ENCODE measurements at regions not wholly inside any gene's neighbourhood (a gene's known extent, or its start where the extent isn't known, plus 50 kb on each side); places are given as distances from the start of the nearest gene placed in this dataset.

DNA sequence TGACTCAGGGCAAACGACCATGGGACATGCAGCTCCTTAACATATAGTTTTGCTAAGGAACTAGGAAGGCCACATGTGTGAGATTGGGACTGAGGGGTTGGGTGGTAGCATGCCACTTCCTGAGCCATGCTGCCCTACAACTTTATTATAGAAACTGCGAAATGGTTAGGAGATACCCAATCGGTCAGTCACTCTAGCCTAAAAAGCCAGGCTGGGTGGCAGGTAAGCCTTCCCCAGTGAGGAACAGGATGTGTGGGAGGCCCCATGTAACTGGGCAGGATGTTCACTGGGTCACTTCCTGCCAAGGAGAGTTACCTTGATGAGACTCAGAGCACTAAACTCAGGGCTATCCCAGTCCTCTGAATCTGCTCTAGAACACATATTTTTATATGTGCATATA is 123.5 kb downstream of the MAP3K7 start:
- peak; percentile 62 for DNase-seq

DNA sequence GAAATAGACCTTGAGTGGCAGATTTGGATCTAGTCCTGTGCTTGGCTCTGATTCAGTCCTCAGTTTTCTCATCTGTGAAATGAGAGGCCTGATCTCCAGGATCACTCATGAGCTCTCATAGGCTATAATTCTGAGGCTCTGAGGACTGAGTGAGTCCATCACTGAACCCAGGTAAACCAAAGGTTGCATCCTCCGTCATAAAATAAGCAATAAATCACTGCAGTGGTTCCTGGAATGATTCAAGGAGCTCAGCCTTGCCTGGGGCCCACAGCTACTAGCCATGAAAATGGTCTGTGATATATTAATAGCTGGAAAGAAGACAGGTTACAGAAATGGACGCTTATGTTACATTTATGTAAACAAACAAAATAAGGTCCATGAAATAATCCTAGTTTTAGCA is 124.8 kb downstream of the MAP3K7 start:
- no peak for DNase-seq

DNA sequence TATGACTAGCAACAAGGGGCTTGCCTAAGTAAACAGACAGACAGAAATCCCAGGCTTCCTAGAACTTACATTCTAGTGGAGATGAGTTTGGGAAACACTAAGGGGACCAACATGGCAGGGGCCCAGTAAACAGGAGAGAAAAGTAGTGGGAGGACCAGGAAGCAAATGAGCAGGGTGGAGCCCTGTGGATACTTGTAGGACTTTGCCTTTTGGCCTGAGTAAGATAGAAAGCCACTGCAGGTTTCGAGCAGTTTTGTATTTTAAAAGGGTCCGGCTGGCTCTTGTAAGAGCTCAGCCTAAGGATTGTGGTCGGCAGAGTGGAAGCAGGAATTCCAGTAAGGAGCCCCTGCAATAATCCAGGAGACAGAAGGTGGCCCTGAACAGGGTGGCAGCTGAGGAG is 125.5 kb downstream of the MAP3K7 start:
- no peak for DNase-seq

DNA sequence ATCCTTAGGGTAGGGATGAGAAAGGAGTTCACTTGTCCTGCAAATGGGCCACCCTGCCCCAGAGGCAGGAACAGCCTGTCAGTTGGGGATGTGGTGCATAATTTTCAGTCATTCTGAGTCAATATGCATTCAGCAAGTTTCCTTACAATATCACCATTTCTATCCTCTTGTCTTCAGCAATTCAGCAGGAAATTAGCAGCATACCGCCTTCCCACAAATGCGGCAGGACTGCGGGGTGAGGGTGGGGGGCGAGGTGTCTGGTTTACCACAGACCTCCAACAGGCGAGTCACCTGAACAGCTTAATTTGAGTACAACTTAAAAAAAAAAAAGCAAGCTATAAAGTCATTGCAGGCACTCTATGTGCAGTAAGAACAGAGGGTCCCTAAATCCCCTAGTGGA is 126.8 kb downstream of the MAP3K7 start:
- no peak for DNase-seq

DNA sequence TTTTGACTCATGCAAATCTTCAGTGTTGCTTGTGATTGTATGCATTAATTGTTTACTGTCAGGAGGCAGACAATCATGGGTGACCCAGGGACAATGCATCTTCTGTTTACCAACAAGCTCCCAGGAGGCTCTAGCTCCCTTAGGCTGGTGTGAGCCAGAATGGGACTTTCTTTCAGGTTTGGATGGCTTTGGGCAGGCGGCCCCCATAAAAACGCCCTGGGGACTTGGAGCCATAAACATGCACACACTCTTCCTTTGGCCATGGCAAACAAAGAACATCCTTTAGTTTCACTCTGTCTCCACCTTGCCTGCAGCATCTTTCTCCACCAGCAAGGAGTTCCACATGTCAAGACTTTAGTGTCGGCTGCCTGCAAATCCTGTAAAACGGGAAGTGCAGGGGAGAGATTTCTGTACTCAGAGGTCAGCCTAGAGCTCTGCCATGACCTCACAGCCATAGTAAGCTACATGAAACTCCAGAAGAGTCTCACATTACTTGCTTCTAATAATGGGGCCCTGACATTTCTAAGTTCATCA is 127.6 kb downstream of the MAP3K7 start:
- no peak for DNase-seq

DNA sequence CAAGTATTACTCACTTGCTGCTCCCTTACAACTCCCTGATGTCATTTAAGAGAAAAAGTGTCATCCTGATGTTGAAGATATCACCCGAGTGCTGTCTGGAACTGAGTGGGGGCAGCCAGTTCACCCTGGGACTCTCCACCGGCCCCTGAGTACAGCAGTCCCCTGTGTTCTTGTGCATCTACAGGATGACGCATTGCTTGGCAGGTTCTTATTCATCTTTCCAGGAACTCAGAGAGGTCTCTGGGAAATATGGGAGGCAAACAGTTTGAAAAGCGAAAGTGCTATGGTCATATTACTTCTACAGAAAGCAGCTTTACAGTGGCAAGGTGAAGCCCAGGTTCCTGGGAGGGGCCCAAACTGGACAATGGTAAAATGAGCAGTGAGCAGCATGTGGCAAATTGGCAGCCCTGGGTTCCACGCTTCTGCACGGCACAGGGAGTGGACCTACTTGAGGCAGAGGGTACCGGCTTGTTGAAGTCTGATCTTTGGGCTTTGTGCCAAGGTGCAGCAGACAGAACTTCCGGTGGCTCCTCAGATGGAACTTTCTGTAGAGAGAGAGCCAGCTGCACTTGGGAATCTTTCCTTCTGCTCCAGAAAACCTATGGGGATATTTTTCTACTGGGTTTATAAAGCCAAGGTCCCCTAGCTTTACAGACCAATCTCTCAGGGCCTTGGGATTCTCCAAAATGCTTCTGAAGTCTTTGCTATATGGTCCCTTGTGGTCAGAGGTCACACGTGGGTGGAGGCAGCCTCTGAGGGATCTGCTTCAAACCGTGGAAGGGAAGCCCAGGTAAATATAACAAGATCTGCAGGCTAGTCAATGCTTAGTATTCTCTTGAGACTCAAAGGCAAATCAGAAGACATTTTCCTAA is 128.3 kb downstream of the MAP3K7 start:
- peak; percentile 65 for DNase-seq

DNA sequence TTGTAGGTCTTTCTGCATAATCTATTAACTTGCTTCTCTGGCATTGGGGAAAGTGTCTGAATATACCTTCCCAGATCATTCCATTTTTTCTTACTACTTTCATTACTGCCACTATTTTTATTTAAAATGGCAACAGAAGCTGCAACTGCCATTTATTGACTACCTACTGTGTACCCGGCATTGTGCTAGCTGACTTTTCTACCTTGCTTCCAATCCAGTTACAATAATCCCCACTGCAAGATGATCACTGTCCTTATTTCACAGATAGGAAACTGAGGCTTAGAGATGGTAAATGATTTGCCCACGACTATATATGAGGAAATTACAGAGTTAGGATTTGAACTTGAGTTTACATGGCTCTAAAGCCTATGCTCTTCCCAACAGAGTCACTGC is 129.0 kb downstream of the MAP3K7 start:
- DNase-seq = no peak

DNA sequence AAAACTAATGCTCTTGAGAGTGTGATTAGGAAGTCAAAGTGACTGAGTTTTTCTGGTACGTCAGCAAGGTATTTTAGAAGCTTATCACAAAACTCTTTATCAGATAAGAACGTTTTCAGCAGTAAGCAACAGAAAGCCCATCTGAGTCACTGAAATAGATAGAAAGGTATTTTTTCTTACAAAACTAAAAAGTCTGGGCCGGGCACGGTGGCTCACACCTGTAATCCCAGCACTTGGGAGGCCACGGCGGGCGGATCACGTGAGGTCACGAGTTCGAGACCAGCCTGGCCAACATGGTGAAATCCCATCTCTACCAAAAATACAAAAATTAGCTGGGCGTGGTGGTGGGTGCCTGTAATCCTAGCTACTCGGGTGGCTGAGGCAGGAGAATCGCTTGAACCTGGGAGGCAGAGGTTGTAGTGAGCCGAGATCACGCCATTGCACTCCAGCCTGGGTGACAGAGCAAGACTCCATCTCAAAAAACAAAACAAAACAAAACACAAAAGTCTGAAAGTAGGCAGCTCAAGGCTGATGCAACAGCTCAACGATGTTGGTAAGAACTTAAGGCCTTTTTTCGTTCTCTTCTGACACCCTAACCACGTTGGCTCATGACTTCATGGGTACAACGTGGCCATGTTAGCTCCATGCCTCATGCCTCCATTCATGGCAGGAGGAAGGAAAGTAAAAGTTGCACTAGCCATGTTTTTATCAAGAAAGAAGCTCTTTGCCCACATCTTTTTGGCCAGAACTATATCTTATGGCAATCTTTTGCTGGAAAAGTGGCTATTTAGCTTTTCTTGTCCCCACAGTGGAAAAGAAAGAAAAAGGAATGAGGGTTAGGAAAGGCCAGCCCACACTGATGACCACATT is 129.6 kb downstream of the MAP3K7 start:
- DNase-seq = peak; percentile 31

DNA sequence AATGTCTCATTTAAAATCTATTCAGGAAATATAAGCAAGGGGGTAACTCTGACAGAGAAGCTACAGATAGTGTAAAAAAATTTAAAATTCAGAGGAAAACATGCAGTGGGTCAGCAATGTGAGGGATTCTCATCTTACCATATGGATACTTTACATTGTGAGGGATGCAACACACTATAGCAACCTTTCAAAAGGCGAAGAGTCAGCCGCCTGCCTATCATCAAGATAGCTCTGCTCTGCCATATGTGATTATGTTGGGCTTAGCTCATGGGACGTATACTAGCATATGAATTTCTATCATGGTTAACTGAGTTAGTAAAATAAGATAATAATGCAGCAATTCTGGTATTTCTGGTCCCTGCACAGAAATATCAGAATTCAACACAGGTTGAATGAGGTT is 130.9 kb downstream of the MAP3K7 start:
- DNase-seq = no peak

DNA sequence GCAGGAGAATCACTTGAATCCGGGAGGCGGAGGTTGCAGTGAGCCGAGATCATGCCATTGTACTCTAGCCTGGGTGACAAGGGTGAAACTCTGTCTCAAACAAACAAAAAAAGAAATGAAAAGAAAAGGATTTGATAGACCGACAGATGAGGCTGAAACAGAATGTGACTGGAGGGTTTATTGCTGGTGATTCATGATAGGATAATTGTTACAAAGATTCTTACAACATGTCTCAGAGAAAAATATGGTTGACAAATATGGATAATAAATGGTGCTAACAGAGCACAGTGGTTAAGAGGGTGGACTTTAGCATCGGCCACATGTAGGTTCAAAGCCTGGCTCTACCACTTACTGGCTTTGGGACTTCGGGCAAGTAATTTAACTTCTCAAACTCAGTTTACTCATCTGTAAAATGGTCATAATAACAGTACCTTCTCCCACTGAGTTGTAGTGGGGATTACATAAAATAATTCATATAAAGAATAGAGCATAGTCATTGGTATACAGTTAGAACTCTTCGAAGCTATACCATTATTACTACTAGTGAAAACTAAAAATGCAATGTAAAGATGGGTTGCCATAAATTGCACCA is 131.9 kb downstream of the MAP3K7 start:
- no peak for DNase-seq

DNA sequence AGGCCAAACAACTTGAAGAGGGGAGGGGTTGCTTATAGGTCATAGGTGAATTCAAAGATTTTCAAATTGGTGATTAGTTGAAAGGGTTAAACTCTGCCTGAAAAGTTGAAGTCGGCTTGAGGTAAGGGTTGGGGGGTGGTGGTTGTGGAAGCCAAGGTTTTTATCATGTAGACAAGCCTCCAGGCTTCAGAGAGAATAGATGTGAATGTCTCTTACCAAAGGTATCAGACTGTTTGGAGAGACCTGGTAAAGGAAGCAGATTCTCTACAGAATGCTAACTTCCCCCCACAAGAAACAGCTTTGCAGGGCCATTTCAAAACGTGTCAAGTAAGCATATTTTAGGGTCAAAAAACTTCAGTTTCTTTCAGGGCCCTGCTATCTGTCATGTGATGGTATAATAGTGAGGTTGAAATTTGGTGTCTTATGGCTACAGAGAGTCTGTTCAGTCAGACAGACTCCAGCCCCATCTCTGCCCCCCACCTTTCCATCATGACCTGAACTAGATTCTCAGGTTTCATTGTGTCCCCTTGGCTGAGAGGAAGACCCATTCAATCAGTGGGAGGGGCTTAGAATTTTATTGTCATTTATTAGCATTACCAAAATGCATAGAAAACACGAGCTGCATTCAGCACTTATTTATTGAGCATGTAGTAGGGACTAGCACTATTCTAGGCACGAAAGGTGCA is 136.5 kb downstream of the MAP3K7 start:
- no peak for DNase-seq

DNA sequence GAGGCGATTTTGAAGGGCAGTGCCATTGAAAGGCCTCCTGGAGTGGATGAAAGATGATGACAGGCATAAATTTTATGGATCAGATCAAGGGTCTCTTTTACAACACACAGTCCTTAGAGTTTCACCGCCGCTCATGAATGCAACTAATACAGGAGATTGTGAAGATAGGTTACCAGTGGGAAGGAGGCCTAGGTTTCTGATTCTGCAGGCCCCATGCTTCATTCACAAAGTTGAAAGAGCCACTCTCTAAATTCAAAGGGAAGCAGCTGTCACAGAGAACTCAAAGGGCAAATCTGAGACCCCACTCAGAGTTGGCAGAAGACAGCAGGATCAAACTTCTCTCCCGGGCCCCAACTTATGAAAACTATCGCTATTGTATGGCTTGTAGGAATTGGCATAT is 137.6 kb downstream of the MAP3K7 start:
- DNase-seq = no peak

DNA sequence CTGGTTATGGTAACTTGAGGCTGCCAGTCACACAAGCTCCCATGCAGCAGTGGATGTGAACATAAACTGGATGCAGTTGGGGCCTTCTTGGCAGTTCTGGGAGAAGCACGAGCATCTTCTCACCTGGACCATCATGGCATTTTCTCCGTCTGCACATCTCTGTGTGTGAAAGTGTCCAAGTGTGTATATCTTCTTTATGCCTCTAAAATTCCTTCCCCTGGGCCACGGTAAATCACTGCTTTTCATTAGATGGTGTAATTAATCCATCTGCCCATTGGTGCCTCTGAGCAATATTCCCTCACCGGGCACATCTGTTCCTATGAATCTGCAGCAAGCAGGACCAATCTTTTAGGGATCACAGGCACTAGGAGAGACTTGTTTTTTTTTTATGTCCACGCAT is 138.0 kb downstream of the MAP3K7 start:
- DNase-seq = no peak

DNA sequence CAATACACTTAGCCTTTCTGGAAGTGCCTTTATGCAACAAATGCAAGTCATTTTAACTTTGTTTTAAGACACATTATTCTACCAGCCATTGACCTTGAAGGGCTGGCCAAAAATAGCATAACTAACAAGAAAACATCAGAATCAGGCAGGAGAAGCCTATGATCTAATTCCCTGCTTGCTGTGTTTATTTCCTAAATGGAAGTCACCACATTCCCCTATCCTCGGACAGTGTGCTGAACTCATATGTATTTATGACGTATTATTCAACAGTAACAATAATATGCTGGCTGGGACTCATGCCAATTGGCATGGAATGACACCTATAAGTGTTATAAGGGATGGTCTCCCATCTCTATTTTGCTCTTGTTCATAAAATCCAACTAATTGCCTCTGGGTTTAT is 140.7 kb downstream of the MAP3K7 start:
- no peak for DNase-seq

DNA sequence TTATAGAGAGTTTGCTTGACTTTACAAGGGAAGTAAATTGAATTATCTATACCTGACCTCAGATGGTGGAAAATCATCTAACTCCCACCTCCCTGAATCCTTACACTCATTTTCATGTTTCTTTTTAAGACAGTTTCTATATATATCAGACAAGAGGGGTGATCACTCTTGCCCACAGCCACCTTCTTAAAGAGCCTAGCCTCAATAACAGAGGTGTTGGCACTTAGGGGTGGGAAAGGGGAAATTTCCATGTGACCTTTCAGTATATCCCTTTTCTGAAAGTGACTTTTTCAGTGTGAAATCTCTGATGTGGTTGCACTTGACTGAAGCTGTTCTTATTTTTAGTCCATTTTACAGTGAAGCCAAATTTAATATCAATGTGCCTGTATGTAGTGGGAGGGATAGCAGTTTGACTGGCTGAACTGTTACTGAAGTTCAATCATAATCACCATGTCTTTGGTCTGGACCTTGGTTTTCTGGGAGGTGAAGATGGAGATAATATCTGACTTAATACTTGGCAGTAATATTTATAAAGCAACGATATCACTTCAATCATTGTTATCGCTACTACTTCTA is 141.3 kb downstream of the MAP3K7 start:
- DNase-seq = no peak

DNA sequence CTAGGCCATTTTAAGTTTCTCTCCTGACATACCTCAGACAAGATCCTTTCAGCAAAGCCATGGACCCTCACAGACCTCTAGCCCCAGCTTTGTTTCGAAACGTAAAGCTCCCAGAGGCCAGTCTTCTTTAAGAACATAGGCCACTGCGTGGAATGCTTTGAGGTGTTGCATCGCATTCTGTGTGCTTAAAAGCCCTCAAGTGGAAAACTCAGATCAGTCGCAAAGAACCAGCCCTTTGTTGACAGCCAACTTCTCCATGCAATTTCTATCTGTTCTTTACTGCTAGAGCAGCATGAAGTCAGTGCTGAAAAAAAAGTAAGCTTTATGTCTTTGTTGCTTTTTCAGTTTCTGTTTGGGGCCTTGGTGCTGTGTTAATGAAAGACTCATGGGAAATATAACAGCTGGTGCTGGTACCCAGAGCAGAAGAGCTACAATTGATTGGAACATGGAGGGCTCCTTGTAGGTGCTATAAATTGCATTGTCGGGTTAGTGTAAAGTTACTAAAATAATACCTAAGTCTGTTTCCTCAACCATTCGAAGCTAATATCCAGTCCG is 142.6 kb downstream of the MAP3K7 start:
- DNase-seq = no peak

DNA sequence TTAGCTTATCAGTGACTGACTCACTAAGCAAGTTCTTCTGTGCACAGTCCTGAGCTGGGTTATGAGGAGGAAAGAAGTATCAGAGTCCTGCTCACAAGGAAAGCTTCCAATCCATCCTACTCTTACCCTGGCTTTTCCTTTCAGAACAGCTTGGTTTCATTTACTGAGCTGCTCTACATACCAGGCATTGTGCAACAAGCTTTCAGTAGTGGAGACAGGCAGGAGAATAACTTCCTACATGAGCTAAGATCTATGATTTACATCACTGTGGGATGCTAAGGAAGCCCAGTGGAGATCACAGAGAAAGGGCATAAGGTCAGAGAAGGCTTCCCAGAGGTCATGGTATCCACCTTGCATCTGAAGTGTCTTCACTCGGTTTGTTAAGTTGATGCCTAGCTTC is 144.5 kb downstream of the MAP3K7 start:
- DNase-seq = no peak

DNA sequence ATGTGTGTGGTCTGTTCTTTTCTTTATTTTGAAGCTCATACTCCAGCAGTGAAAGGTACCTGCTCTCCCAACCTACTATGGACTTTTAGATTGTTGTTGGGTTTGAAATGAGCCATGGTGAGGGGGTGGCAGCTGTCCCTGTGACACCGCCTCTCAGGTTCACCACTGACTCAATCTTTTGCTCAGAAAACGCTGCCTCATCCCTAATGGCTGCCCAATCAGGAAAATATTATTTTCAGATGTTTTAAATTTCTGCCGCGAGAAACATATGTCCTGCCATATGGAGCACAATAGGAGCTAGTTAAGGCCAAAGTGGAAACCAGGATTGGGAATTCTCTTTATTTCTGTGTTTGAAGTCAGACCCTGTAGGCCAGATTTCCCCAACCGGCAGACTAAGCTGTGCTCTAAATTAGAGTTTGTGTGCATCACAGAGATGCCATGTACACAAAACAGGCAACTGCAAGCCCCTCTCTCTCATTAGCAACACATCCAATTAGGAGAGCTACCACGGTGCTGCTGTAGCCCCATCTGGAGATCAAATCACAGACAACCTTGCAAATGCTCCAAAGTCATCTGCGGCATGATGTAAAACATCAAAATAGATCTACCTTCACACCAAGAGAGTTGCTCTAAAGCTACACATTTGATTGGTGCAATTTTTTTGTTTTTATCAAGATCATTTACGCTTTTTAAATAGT is 144.1 kb upstream of the BACH2 start:
- DNase-seq = no peak

DNA sequence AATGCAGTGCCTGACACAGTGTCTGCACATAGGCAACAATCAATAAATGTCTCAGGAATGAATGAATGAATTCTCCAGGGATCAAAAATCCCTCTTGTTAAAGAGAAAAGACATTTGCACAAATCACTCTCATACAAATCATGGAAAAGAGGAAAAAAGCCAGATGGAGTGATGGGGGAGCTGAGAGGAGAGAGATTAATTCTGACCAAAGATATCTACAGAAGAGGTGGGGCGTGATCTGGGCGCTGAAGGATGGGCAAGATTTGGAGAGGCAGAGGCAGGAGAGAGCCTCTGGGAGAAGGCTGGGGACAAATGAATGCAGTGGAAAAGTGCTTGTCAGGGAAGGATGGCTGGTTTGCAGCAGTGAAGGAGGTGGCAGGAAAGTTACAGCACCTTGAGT is 142.9 kb upstream of the BACH2 start:
- DNase-seq = no peak

DNA sequence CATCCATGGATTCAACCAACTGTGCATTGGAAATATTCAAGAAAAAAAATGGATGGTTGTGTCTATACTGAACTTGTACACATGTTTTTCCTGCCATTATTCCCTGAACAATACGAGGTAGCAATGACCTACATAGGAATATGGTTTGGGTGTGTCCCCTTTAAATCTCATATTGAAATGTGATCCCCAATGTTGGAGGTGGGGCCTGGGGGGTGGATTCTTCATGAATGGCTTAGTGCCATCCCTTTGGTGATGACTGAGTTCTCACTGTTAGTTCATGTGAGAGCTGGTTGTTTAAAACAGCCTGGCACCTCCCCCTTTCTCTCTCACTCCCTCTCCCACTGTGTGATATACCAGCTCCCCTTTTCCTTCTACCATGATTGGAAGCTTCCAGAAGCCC is 139.8 kb upstream of the BACH2 start:
- no peak for DNase-seq

DNA sequence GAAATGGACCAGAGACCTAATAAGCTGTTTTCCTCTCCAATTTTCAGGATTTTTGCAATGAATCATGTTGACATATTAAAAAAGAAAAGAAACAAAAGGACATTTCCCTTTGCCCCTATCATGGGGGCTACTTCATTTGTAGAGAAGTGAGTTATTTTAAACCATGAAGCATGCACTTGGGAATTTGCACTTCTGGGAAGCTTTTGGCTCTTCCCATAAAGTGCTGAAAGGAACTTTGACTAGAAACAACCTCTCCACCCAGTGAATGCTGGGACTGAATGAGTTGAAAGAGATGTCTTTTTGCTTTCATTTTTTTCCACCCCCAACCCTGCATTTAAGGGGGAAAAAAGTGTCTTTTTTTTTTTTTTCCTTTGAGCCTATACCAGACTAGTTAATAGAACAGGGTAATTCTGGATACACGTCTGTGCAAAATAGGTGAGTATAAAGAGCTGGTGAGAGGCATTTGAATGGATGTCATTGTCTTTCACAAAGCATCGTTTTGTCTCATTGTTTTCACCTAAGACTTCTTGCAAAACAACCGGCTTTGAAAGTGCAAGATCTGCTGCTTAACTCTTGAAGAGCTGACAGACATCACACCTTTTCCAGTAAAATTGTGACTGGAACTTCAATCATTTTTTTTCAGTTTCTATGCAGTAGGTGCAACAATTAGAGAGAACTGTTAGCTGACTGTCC is 138.7 kb upstream of the BACH2 start:
- no peak for DNase-seq
